IMR-90 (cell line): ENCODE measurements at regions not wholly inside any gene's neighbourhood (a gene's known extent, or its start where the extent isn't known, plus 50 kb on each side); places are given as distances from the start of the nearest gene placed in this dataset.

Experiments
- ATAC-seq: fragments of 200-7000 bp; cut with Tn5 transposase; 2 replicates; pipeline ENCODE4 v1.9.1; 2020; ENCODE audit warnings: low read depth, mild to moderate bottlenecking, moderate library complexity
- BruUV-seq: library from RNA; stranded (reverse); fragments of 400-500 nt; replicated peaks from 2 replicates; lab custom pipeline; 2021; lab: Mats Ljungman, UMichigan
- CTCF ChIA-PET: fragments of 300-600 bp; formaldehyde crosslinking; extraction: SDS; loops from one replicate; lab custom pipeline; 2021; ENCODE audit warnings: antibody characterized with exemption; lab: Yijun Ruan, JAX
- POLR2A ChIA-PET: fragments of 300-600 bp; sonication (Branson Sonifier 250); formaldehyde crosslinking; loops from one replicate; lab custom pipeline; 2022; ENCODE audit warnings: antibody characterized with exemption; ENCODE audit not compliant: unreplicated experiment; lab: Charles Lee
- DNase-seq: peaks from one replicate; pipeline ENCODE4 v3.0.0; 2013
- H2AFZ ChIP-seq: replicated peaks from 2 replicates; pipeline ENCODE3; 2013; ENCODE audit warnings: low read length, mild to moderate bottlenecking; ENCODE audit not compliant: poor library complexity
- H2AK5ac ChIP-seq: 2 replicates; pipeline ENCODE4 v1.6.1; 2013; ENCODE audit warnings: low read depth, low read length, inconsistent platforms
- H2AK9ac ChIP-seq: replicated peaks from 2 replicates; pipeline ENCODE3; 2013; ENCODE audit warnings: mild to moderate bottlenecking, low read depth, low read length, moderate library complexity; ENCODE audit not compliant: poor library complexity
- H2BK120ac ChIP-seq: 2 replicates; pipeline ENCODE4 v1.6.1; 2013; ENCODE audit warnings: low read depth, low read length, inconsistent platforms
- H2BK15ac ChIP-seq: 3 replicates; pipeline ENCODE4 v1.6.1; 2013; ENCODE audit warnings: low read depth, low read length, inconsistent platforms
- H2BK20ac ChIP-seq: 2 replicates; pipeline ENCODE4 v1.6.1; 2013; ENCODE audit warnings: low read depth, mild to moderate bottlenecking, inconsistent platforms, low read length, moderate library complexity
- H2BK5ac ChIP-seq: 2 replicates; pipeline ENCODE4 v1.6.1; 2013; ENCODE audit warnings: mild to moderate bottlenecking, low read depth, low read length, inconsistent platforms; ENCODE audit not compliant: poor library complexity, severe bottlenecking
- H3K14ac ChIP-seq: replicated peaks from 2 replicates; pipeline ENCODE4 v1.6.1; 2013; ENCODE audit warnings: low read depth, low read length, inconsistent platforms
- H3K18ac ChIP-seq: 2 replicates; pipeline ENCODE4 v1.6.1; 2013; ENCODE audit warnings: low read depth, low read length, control low read depth
- H3K23ac ChIP-seq: 2 replicates; pipeline ENCODE4 v1.6.1; 2013; ENCODE audit warnings: low read depth, low read length, inconsistent platforms
- H3K27ac ChIP-seq: 2 replicates; pipeline ENCODE4 v1.5.1; 2013; ENCODE audit warnings: mild to moderate bottlenecking, control low read depth, low read length; ENCODE audit not compliant: insufficient read depth
- H3K27me3 ChIP-seq: 2 replicates; pipeline ENCODE4 v1.6.1; 2013; ENCODE audit warnings: low read length; ENCODE audit not compliant: control insufficient read depth, insufficient read depth
- H3K36me3 ChIP-seq: 2 replicates; pipeline ENCODE4 v1.6.1; 2013; ENCODE audit warnings: low read length, mixed read lengths; ENCODE audit not compliant: control insufficient read depth, insufficient read depth
- H3K4ac ChIP-seq: 2 replicates; pipeline ENCODE4 v1.6.1; 2013; ENCODE audit warnings: low read depth, low read length, inconsistent platforms
- H3K4me1 ChIP-seq: 2 replicates; pipeline ENCODE4 v1.6.1; 2013; ENCODE audit warnings: low read length, mixed read lengths; ENCODE audit not compliant: control insufficient read depth, insufficient read depth
- H3K4me2 ChIP-seq: 2 replicates; pipeline ENCODE4 v1.6.1; 2013; ENCODE audit warnings: low read depth, mild to moderate bottlenecking, control low read depth, low read length, moderate library complexity
- H3K4me3 ChIP-seq: 2 replicates; pipeline ENCODE4 v1.5.1; 2013; ENCODE audit warnings: low read depth, mild to moderate bottlenecking, control low read depth, low read length, moderate library complexity; ENCODE audit not compliant: insufficient read depth
- H3K56ac ChIP-seq: 2 replicates; pipeline ENCODE4 v1.6.1; 2013; ENCODE audit warnings: low read length, inconsistent platforms; ENCODE audit not compliant: insufficient read depth; ENCODE audit errors: extremely low read depth
- H3K79me1 ChIP-seq, 2 experiments: 2 replicates each; pipeline ENCODE4 v1.6.1; 2013; ENCODE audit warnings: low read length in 2 of 2, inconsistent platforms in 1 of 2, low read depth in 1 of 2
- H3K9ac ChIP-seq: 2 replicates; pipeline ENCODE4 v1.6.1; 2013; ENCODE audit warnings: low read depth, low read length, control low read depth
- H3K9me1 ChIP-seq: 2 replicates; pipeline ENCODE4 v1.6.1; 2013; ENCODE audit warnings: low read length, inconsistent platforms; ENCODE audit not compliant: insufficient read depth
- H3K9me3 ChIP-seq: 2 replicates; pipeline ENCODE4 v1.6.1; 2013; ENCODE audit warnings: low read length; ENCODE audit not compliant: control insufficient read depth, insufficient read depth
- H4K20me1 ChIP-seq: 2 replicates; pipeline ENCODE4 v1.6.1; 2013; ENCODE audit warnings: low read length, inconsistent platforms; ENCODE audit not compliant: insufficient read depth
- H4K5ac ChIP-seq: 2 replicates; pipeline ENCODE4 v1.6.1; 2013; ENCODE audit warnings: mild to moderate bottlenecking, low read depth, low read length, control low read depth
- H4K8ac ChIP-seq, 2 experiments: 2 replicates each; pipeline ENCODE4 v1.6.1; 2013; ENCODE audit warnings: low read depth in 2 of 2, low read length in 2 of 2, control low read depth in 1 of 2, inconsistent platforms in 1 of 2
- H4K91ac ChIP-seq: 2 replicates; pipeline ENCODE4 v1.6.1; 2013; ENCODE audit warnings: low read depth, low read length, inconsistent platforms; ENCODE audit not compliant: insufficient read depth
- BHLHE40 ChIP-seq: fragments of 150-350 bp; IDR thresholded peaks from 2 replicates; pipeline ENCODE4 v1.6.1; 2016; ENCODE audit warnings: mild to moderate bottlenecking, low read depth, low read length
- CHD1 ChIP-seq: IDR thresholded peaks from 2 replicates; pipeline ENCODE4 v1.6.1; 2012; ENCODE audit warnings: low read depth, low read length, improper control_type of control experiment
- ELK1 ChIP-seq: fragments of 150-350 bp; IDR thresholded peaks from 2 replicates; pipeline ENCODE4 v1.6.1; 2016; ENCODE audit warnings: low read depth, mild to moderate bottlenecking, low read length, moderate library complexity, borderline replicate concordance
- MAFK ChIP-seq: IDR thresholded peaks from 2 replicates; pipeline ENCODE4 v1.6.1; 2012; ENCODE audit warnings: low read depth, low read length, improper control_type of control experiment
- MXI1 ChIP-seq: IDR thresholded peaks from 2 replicates; pipeline ENCODE4 v1.6.1; 2012; ENCODE audit warnings: low read depth, mild to moderate bottlenecking, low read length, moderate library complexity, borderline replicate concordance
- POLR2A ChIP-seq: IDR thresholded peaks from 2 replicates; pipeline ENCODE4 v1.6.1; 2012; ENCODE audit warnings: mild to moderate bottlenecking, low read depth, low read length
- SMC3 ChIP-seq: fragments of 150-350 bp; IDR thresholded peaks from 2 replicates; pipeline ENCODE4 v1.6.1; 2016; ENCODE audit warnings: low read depth, mild to moderate bottlenecking, antibody characterized with exemption, low read length, moderate library complexity
- USF2 ChIP-seq: fragments of 150-350 bp; IDR thresholded peaks from 2 replicates; pipeline ENCODE4 v1.6.1; 2017; ENCODE audit warnings: mild to moderate bottlenecking, antibody characterized with exemption, low read length, low read depth
- WGBS, 2 experiments: methylation state at CpG; one replicate each; pipeline versions ENCODE4 v1.1.5 to v1.1.7; 2013; ENCODE audit warnings: missing lambda C conversion rate in 2 of 2; ENCODE audit not compliant: insufficient read length in 1 of 2; ENCODE audit errors: extremely low coverage in 2 of 2; 5-methylcytosine and 5-hydroxymethylcytosine counted together
- dilution Hi-C: fragments of 300-500 bp; cut with HindIII; formaldehyde crosslinking; loops from one replicate; pipeline ENCODE4 v1.14.3; 2018; ENCODE audit warnings: low sequenced_read_pairs; ENCODE audit not compliant: unreplicated experiment
- in situ Hi-C: fragments of 300-500 bp; cut with MboI; formaldehyde crosslinking; loops from 3 replicates; pipeline ENCODE4 v1.14.3; 2019; ENCODE audit warnings: low sequenced_read_pairs, inconsistent platforms, mixed read lengths
- intact Hi-C: fragments of 100-400 bp; cut with micrococcal nuclease; formaldehyde crosslinking; loops from 2 replicates; pipeline ENCODE4 v1.10.0; 2022

GRCh38 chr9:89801341-89801740 is 196.5 kb downstream of the GADD45G start:
- H3K4me2 ChIP-seq: no peak overlapping the region
- H2BK5ac ChIP-seq: no peak overlapping the region
- H3K4ac ChIP-seq: no peak overlapping the region
- H3K79me1 ChIP-seq: no peaks in the 10 kb centered on the region
- POLR2A ChIA-PET: no interaction called here
- intact Hi-C loops (no loop called here), dilution Hi-C loops (no loop called here), in situ Hi-C loops (no loop called here)
- H4K20me1 ChIP-seq: no peaks in the 10 kb centered on the region
- no peak overlapping the region for H3K56ac ChIP-seq
- no peak overlapping the region for H2BK20ac ChIP-seq
- H4K5ac ChIP-seq: no peak overlapping the region
- H3K23ac ChIP-seq: no peak overlapping the region
- TF ChIP-seq POLR2A: no peak
- TF ChIP-seq BHLHE40: no peak
- TF ChIP-seq ELK1: no peak
- no peak for TF ChIP-seq SMC3
- no peak for TF ChIP-seq CHD1
- no peak for TF ChIP-seq MXI1
- no peak for TF ChIP-seq MAFK
- TF ChIP-seq USF2: no peak
- H2AK9ac ChIP-seq: no peak overlapping the region
- CTCF ChIA-PET: no interaction called here
- H3K27me3 ChIP-seq: no peaks in the 10 kb centered on the region; the same call in 1 of the 2 replicates
- no peak overlapping the region for H3K27ac ChIP-seq
- DNase-seq (no peak), ATAC-seq (no peak)
- no peaks in the 10 kb centered on the region for H3K4me1 ChIP-seq
- no peak overlapping the region for H3K14ac ChIP-seq
- H2BK15ac ChIP-seq: no peak overlapping the region
- H3K4me3 ChIP-seq: no peak overlapping the region
- no peaks in the 10 kb centered on the region for H3K9me1 ChIP-seq
- H2BK120ac ChIP-seq: no peak overlapping the region
- H4K8ac ChIP-seq: no peak overlapping the region
- H3K36me3 ChIP-seq: no peaks in the 10 kb centered on the region
- no peaks in the 10 kb centered on the region for H3K9me3 ChIP-seq
- H2AK5ac ChIP-seq: no peak overlapping the region
- WGBS, 2 experiments: no CpG with 5 or more reads among the region's 4 CpGs
- H3K9ac ChIP-seq: no peak overlapping the region
- H4K91ac ChIP-seq: no peak overlapping the region
- BruUV-seq: no TSS peak
- H3K18ac ChIP-seq: no peak overlapping the region
- no peak overlapping the region for H2AFZ ChIP-seq
